ENCODE measurements at regions not wholly inside any gene's neighbourhood (a gene's known extent, or its start where the extent isn't known, plus 50 kb on each side); places are given as distances from the start of the nearest gene placed in this dataset.

DNA sequence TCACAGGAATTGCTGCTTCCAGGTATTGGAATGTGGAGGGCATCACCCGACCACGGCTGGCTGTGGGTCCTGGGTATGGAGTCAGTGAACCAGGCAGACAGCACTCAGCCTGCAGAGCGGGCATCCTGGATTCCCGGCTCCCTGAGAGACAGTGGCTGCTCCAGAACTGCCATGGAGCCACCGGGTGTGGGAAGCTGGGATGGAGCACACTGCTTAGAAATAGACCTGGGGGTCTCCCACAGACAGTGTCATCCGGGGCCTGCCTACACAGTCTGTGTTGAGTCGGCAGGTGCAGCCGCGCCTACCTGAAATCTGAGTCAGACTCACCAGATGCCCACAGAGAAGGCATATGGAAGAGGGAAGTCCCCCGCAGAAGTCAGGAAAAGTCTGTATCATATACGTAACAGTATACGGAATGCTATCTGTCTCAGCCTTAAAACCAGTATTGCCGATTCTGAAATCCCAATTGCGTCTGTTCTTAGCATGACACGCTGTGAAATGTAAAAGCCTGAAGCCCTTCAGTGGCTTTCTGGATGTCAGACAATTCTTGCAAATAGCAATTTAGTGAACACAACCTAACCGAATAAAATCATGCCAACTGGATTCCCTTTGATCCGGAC lies 509.7 kb upstream of the MYT1L start:
- no peak for DNase-seq (ENCODE audit: extremely low spot score, unreplicated experiment)
- peaks cover 17% of the 10 kb centered on the region for H3K27me3 Mint-ChIP-seq
- TF ChIP-seq, protein P1, sequence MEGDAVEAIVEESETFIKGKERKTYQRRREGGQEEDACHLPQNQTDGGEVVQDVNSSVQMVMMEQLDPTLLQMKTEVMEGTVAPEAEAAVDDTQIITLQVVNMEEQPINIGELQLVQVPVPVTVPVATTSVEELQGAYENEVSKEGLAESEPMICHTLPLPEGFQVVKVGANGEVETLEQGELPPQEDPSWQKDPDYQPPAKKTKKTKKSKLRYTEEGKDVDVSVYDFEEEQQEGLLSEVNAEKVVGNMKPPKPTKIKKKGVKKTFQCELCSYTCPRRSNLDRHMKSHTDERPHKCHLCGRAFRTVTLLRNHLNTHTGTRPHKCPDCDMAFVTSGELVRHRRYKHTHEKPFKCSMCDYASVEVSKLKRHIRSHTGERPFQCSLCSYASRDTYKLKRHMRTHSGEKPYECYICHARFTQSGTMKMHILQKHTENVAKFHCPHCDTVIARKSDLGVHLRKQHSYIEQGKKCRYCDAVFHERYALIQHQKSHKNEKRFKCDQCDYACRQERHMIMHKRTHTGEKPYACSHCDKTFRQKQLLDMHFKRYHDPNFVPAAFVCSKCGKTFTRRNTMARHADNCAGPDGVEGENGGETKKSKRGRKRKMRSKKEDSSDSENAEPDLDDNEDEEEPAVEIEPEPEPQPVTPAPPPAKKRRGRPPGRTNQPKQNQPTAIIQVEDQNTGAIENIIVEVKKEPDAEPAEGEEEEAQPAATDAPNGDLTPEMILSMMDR (conservative IDR thresholded peaks at IDR 0.05): no peak
- H3K36me3 Mint-ChIP-seq: no peaks in the 10 kb centered on the region
- peaks cover 3% of the 10 kb centered on the region for H3K4me1 Mint-ChIP-seq (ENCODE audit: unreplicated experiment)
- H3K4me3 Mint-ChIP-seq: no peak overlapping the region
- H3K27ac Mint-ChIP-seq: no peak overlapping the region
- no peaks in the 10 kb centered on the region for H3K9me3 Mint-ChIP-seq

- H3K36me3 Mint-ChIP-seq: no peaks in the 10 kb centered on the region
- H3K4me1 Mint-ChIP-seq (ENCODE audit: unreplicated experiment): no peaks in the 10 kb centered on the region
- H3K27me3 Mint-ChIP-seq: peaks cover 14% of the 10 kb centered on the region
- no peak overlapping the region for H3K27ac Mint-ChIP-seq
- no peak overlapping the region for H3K4me3 Mint-ChIP-seq
- H3K9me3 Mint-ChIP-seq: no peaks in the 10 kb centered on the region
- no peak for DNase-seq (ENCODE audit: extremely low spot score, unreplicated experiment)
- TF ChIP-seq, protein P1 (conservative IDR thresholded peaks at IDR 0.05): no peak
Measured at GRCh38 chr2:2839782-2840531, 508.9 kb upstream of the MYT1L start.

GRCh38 chr2:2839393-2839781 lies 508.3 kb upstream of the MYT1L start:
- Mint-ChIP-seq H3K4me3 (no peak overlapping the region), H3K27me3 (peaks cover 14% of the 10 kb centered on the region), H3K9me3 (no peaks in the 10 kb centered on the region), H3K27ac (no peak overlapping the region), H3K36me3 (no peaks in the 10 kb centered on the region), H3K4me1 (ENCODE audit: unreplicated experiment) (no peaks in the 10 kb centered on the region)
- TF ChIP-seq, protein P1 (conservative IDR thresholded peaks at IDR 0.05): no peak
- DNase-seq (ENCODE audit: extremely low spot score, unreplicated experiment): no peak

- Mint-ChIP-seq H3K27me3 (peaks cover 14% of the 10 kb centered on the region), H3K27ac (no peak overlapping the region), H3K9me3 (no peaks in the 10 kb centered on the region)
Measured at GRCh38 chr2:2838548-2838845, 507.4 kb upstream of the MYT1L start.

DNA sequence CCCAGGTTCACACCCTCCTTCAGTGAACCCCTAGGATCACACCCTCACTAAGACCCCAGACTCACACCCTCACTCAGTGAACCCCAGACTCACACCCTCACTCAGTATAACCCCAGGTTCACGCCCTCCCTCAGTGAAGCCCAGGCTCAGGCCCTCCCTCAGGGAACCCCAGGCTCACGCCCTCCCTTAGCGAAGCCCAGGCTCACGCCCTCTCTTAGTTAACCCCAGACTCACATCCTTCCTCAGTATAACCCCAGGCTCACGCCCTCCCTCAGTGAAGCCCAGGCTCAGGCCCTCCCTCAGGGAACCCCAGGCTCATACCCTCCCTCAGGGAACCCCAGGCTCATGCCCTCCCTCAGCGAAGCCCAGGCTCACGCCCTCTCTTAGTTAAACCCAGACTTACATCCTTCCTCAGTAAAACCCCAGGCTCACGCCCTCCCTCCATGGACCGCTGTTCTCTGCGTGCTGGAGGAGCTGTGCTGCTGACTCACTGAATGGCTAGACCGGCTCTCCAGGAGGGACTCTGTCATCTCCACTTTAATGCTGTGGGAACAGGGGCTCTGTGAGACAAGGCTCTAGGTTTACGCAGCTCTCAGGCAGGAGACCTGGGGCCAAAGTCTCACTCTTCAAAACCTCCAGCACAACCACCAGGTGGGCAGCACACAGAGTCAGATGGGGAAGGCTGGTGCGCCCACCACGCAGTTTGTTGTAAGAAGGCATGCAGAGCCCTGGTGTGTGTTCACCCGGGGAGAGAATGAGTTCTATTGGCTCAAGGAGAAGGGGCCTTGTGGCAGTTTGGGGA lies 506.9 kb upstream of the MYT1L start:
- H3K4me1 Mint-ChIP-seq (ENCODE audit: unreplicated experiment): no peaks in the 10 kb centered on the region
- TF ChIP-seq, protein P1 (conservative IDR thresholded peaks at IDR 0.05): no peak
- H3K27ac Mint-ChIP-seq: no peak overlapping the region
- peaks cover 14% of the 10 kb centered on the region for H3K27me3 Mint-ChIP-seq
- no peak for DNase-seq (ENCODE audit: extremely low spot score, unreplicated experiment)
- H3K9me3 Mint-ChIP-seq: no peaks in the 10 kb centered on the region
- H3K4me3 Mint-ChIP-seq: no peak overlapping the region
- H3K36me3 Mint-ChIP-seq: no peaks in the 10 kb centered on the region

More at GRCh38 chr2:2838548-2838845, 507.4 kb upstream of the MYT1L start:
- Mint-ChIP-seq H3K4me3 (no peak overlapping the region), H3K36me3 (no peaks in the 10 kb centered on the region), H3K4me1 (ENCODE audit: unreplicated experiment) (no peaks in the 10 kb centered on the region)
- DNase-seq (ENCODE audit: extremely low spot score, unreplicated experiment): no peak
- TF ChIP-seq, protein P1 (conservative IDR thresholded peaks at IDR 0.05): no peak
